ENCODE measurements at regions not wholly inside any gene's neighbourhood (a gene's known extent, or its start where the extent isn't known, plus 50 kb on each side); places are given as distances from the start of the nearest gene placed in this dataset.

DNA sequence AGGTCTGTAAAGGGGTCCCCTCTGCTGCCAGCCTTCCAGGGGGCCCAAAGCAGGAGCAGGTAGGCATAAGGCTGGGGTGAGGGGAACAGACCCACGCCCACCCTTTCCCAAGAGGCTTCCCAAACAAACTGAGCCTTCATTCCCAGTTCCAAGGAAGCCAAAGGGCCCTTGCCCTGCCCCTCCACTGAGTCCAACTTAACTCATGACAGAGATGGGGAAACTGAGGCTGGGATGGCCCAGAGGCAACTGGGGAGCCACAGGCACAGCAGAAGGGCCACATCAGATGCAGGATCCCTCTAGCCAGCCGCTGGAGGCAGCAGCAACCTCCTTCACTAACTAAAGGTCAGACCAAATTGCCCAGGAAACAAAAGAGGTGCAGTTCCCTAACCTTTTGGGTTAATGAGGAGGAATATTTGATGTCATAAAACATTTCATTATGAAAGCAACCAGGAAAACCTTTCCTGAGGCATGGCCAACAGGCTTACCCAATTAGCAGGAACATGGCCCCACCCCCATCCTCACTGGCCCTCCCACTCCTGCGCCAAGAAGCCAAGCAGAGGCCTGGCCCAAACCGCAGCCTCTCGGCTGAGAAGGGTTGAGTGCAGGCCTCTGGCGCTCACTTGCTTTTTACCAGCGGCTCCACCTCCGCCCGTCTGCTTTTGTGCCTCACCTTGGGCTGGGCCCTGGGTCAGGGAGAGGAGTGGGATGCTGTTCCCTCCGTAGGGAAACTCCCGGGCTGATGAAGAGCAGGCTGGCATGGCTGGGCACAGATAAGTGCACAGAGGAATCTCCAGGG, 293.5 kb upstream of the RTL1 start:
- no peak for DNase-seq

DNA sequence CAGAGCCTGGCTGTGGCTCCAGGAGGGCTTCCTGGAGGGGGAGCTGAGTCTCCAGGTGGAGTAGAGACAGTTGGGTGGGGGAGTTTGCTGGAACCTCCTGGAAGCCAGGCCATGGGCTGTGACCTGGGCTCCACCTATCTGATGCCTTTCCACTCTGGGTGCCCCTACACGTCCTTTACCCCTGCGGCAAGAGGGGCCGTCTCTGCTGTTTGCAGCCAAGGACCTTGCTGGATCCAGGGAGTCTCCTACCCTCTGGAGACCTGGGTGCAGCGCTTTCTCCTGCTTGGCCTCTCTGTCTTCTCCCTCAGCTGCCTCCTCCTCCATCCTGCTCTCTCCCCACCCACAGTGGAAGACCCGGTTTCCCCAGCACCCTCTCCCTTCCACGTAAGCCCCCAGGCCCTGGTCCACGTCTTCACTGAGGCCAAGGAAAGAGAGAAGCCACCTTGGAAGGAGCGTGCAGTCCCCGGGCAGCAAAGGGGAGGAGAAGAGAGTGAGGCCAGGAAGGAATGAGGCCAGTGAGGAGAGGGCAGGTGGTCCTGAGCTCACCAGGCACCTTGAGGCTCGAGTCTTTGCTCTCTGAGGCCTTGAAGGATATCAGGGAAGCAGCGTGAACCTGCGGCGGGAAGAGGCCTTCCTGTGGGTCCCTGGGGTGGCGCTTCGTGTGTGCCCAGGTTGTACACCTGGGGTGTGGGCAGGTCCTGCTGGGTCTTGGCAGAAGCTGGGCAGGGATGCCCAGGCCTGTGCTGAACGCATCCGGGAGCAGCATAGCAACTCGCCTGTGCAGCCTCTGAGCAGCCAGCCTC, 294.3 kb upstream of the RTL1 start:
- no peak for DNase-seq

DNA sequence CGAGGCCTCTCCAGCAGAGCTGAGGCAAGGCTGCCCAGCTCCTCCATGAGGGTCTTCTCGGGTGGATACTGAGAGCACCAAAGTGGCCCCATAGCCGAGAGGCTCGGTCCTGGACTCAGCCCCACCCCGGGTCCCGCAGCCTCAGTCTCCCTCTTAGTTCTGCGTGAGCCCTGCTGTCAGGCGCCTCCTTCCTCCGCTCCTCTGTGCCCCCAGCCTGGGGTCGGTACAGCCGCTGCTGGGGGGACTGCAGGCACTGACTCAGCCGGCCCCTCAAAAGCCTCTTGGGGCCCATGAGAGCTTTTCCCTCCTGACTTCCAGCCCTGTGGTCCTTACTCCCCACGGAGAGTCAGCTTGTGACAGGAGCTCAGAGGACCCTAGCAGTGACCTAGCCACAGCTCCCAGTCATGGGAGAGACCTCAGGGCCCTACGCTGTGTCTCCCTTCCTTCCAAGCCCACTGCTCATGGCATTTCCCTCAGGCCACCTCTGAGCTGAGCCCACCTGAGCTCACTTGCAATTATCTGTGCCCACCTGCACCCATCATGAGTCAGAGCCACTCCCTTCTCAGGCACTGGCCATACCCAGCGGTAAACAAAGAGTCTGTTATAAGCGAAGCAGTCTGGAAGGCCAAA, 295.0 kb upstream of the RTL1 start:
- no peak for DNase-seq

DNA sequence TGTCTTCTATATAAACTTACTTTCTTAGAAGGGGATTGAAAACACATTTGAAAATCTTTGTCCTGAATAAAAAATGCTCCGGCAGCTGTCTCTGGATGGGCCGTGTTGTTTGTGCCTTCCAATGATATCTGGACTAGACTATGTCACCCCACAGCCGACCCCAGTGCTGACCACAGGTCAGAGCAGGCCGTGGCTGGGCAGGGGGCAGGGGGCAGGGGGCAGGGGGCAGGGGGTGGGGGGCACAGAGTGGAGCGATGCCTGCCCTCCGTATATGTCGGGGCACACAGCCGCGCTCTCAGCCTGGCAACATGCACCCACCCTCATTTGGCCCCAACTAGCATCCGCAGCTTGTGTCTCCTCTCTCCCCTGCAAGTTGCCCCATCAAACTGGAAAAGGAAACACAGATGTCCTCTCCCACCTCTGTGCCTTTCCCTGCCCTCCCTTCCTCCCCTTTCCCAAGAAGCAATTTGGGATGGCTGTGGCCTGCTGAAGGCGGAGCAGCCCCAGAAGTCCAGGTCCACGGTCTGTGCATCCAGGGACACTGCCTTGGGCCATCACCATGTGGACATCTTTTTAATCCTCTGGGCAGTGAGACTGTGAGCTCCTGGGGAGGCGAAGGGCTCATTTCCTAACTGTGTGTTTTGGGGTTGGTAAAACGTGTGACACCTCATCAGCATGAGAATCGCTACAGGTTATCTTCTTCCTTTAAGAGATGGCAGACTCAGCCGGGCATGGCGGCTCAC, 295.7 kb upstream of the RTL1 start:
- DNase-seq, result no peak

DNA sequence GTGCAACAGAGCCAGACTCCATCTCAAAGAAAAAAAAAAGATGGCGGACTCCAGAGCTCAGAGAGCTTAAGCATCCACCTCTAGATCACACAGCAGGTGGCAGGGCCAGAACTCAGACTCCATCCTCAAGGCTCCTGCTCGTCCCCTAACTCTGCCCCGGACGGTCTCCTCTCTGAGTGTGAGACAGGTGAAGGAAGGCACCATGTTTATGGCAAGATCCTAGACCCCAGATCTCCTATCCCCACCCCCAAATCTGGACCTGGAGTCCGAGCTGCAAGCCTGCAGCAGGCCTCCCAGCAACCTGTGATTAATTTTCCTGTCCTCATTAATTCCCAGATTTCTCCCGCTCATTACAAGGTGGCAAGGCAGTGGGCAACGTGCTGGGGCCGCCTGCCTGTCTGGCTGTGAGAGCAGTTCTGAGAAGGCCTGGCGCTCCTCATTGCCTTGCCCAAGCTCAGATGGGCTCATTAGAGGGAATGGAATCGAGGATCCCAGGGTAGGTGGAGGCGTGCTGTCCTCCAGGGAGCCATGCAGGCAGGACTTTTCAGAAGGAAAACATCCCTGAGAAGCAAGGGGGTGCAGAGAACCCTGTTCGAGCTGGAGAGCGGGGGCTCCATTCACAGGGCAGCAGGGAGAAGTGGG, 296.6 kb upstream of the RTL1 start:
- no peak for DNase-seq

DNA sequence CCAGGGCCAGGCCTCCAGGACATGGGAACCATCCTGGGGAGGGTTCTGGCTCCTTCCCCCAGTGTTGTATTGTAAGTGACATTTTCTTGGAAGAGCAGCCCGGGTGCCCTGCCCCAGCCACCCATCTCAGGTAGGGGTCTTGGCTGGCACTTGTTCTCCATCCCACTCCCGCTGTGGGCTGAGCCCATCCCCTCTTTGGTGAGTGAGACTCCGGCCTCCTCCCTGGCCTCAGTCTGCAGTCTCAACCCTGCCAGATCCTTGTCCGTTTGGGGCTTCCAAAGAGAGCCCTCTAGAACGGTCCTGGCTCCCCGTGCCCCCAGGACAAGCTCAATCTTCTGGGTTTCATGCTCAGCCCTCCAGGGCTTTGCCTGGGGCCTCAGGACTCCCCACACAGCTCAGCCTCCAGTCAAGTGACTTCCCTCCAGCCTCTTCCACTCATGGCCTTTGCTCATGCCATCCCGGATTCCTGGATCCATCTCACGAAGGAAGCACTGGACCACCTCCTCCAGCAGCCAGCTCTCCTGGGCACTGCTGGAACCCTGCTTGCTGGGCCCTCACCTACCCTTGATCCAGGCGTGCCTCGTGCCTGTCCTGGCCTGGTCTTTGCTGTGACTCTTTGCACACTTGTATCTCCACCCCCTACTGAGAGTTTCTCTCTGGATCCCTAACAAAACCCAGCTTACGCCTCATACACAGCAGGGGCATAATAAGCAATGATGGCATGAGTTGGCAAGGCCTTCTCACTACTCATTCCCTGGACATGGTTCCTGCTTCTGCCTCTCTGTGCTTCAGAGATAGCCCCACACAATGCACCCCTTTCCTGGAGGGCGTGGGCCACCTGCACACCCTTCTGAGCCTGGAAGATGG, 297.4 kb upstream of the RTL1 start:
- DNase-seq, result no peak

DNA sequence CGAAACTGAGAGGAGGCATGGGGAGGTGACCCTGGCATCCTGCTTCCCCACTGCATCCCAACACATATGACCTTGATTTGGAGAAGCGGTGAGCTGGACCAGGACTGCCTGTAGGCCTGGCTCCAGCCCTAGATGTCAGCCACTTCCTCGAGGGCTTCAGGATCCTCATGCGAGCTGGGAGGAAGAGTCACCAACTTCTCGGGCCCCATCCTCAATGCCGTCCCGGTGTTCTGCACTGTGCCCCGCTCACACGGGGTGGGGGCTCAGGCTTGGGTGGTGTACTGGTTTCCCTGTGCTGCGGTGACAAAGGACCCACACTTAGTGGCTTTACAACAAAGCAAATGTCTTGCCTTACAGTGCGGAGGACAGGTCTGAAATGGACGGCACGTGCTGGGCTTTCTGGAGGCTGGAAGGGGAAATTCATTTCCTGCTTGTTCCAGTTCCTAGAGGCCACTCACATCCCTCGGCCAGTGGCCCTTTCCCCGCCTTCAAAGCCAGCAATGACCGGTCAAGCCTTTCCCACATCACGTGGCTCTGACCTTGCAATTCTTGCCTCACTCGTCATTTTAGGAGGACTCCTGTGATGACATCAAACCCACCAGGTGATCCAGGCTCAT, 298.1 kb upstream of the RTL1 start:
- no peak for DNase-seq

DNA sequence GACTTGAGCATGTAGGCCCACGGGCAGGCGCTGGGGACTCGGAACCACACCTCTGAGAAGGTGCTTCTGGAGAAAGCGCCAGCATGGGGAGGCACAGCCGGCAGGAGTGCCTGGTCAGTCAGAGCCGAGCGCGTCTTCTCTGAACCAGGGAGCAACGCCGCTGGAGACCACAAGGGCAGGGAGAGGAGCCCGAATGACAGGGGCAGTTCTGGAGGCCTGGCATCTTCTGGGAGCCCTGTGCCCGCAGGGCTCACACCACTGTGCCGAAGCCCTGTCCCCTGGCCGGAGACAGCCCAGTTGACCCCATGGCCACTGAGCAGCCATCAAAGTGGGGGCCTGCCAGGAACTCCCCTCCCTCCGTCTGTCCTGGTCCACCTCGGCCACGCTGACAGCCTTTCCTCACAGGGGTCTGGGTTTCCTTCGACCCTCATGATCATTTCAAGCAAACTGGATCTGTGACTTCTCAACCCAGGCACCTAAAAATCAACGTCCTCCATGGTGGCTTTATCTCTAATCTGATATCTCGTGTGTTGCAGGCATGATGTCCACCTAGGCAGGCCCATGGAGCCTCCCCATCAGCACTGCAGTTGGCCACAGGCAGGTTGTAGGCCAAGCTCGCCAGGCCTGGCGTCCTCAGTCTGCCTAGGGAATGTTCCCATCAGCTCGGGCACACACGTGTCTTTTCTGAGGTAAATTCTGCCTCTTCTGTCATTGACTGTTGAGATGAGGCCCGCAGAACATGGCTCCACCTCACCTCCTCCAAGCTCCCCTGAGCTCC, 299.3 kb upstream of the RTL1 start:
- DNase-seq, result no peak

DNA sequence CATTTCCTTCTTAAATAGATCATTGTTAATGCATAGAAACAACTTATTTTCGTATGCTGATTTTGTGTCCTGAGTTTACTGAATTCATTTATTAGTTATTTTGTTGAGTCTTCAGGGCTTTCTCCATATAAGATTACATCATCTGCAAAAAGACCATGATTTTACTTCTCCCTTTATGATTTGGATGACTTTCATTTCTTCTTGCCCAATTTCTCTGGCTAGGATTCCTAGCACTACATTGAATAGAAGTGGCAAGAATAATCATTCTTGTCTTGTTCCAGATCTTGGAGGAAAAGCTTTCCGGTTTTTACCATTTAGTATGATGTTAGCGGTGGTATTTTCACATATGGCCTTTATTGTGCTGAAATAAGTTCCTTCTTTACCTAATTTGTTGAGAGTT, 303.0 kb upstream of the RTL1 start:
- no peak for DNase-seq

DNA sequence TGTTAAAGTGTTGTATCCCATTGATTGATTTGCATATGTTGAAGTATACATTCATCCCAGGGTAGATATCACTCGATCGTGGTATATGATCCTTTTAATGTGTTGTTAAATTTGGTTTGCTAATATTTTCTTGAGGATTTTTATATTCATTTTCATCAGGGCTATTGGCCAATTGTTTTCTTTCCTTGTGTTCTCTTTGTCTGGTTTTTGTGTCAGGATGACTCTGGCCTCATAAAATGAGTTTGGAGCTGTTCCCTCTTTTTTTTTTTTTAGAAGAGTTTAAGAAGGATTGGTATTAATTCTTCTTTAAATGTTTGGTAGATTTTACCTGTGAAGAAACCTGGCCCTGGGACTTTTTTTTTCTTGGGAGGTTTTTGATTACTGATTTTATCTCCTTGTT, 303.5 kb upstream of the RTL1 start:
- DNase-seq, result no peak

DNA sequence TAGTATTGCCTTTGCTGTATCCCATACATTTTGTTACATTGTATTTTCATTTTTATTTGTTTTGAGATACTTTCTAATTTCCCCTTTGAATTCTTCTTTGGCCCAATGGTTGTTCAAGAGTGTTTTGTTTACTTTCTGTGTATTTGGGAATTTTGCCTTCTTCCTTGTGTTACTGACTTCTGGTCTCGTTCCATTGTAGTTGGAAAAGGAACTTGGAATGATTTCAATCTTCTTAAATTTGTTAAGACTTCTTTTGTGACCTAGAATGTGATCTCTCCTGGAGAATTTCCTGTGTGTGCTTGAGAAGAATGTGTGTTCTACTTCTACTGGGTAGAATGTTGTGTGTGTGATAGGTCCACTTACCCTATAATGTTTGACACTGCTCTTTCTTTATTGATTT, 304.4 kb upstream of the RTL1 start:
- DNase-seq, result no peak

DNA sequence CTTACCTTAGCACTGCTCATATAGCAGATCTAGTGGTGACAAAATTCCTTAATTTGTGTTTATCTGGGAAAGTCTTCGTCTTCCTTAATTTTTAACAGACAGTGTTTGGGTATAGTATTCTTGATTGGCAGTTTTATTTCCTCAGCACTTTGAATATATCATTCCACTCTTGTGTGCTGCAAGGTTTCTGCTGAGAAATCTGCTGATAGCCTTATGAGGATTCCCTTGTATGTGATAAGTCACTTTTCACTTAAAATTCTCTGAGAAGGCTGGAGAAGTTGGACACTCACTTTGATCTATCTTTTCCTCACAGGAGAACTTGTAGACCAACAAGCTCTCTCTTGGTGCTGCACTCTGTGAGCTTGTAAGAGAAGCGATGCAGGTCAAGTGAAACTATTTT, 306.1 kb upstream of the RTL1 start:
- DNase-seq, result no peak

DNA sequence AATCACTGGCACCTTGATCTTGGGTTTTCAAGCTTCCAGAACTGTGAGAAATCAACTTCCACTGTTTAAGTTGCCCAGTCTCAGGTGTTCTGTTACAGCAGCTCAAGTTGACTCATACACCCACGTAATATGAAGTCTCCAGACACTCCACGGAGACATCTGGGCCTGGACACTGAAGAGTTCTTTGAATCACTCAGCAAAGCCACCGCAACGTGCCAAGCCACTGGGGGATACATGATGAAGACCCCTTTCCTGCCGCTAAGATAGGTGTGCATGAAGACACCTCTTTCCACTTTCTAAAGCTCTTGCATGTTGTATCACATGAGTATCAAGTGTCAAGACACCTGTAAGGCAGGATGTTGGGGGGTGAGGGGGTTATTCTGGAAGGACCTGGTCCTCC, 311.7 kb upstream of the RTL1 start:
- no peak for DNase-seq

DNA sequence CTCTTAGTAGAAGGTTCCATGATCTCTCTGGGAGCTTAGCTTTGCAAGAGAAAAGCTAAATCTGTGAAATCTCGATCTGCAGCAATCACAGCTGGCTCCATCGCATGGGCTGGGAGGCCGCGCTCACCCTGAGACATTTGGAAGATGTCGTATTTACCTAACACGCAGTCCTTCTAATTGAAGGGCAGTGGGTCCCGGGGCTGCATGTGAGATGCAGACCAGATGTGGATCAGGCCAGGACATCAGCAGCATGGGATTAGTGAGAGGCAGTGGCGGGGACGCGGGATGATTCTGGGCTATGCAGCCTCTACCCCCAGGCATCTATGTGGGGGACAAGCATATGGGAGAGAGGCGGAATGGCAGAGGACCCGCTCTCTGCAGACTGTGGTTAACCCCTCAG, 312.4 kb upstream of the RTL1 start:
- no peak for DNase-seq

DNA sequence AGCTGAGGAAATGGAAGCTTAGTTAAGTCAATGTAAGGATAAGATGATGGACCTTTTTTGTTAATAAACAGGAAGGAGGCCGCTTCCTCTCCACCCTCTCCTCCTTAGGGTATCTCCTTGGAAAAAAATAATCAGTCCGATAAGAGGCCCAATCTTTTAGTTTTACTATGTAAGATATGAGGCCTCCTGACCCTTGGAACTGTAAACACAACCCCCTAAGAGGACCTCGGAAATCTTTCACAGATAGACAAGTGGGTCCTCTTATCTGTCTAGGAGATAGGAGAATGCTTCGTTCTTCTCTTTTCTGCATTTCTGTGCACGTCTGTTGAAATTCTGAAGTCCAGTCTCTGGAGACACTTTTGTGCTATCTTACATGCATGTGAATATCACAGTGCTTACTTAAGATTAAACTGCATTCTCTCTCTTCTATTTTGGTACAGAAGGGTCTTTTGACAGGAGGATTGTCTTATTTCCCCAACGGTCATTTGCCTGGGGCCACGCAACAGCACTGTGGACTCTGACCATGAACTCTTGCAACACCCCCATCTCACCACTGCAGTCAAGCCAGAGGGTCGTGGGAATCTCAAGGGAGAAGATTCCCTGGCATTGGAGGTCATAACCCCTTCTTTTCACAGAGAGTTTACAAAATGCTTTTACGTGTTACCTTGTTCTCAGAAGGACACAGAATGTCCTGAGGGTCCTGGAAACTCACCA, 313.0 kb upstream of the RTL1 start:
- DNase-seq, result no peak

DNA sequence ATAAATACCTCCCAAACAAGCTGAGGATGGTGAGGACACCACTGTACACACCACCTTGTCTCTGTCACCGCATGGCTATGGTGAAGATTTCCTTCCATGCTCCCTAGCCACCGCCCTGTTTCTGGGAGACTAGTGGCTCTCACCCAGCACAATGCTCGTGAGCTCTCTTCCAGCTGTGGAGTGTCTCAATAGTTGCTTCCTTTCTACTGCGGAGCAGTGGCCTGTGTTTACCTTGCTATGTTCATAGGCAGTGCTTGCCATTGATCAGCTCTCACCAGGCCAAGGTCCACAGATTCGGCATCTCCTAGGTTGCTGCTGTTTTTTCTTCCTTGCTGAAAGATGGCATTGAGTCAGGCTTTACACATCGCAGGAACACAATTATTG, 313.6 kb upstream of the RTL1 start:
- DNase-seq, result no peak

DNA sequence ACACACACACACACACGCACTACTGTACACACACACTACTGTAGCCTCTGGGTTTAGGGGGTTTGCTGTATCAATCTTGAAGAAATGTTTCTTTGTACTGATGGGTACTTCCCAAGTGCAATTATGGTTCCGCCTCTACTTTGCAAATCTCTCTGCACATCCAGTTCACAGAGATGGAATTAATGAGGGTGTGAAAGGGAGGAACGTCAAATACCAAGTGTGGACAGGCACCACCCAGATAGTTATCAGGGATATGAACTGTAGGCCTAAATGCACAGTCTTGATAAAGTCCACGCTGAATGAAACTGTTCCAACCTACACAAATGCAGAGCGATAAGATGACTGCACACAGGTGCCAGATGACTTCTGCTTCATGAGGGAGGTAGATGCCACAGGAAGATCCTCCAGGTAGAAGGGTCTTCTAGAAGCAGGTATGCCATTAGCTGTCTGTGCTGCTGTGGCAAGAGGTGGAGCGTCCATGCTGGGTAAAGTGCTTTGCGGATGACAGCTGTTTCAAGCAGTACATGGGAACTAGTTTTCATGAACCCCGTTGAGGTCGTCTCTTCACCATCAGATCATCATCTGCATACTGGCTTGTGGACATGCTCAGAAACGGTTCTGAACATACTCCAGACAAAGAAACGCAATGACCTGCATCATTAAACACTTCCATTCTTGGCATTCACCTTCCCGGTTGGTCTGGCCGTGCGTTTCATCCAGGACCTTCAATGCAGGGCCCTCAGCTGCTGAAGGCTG, 314.3 kb upstream of the RTL1 start:
- no peak for DNase-seq

DNA sequence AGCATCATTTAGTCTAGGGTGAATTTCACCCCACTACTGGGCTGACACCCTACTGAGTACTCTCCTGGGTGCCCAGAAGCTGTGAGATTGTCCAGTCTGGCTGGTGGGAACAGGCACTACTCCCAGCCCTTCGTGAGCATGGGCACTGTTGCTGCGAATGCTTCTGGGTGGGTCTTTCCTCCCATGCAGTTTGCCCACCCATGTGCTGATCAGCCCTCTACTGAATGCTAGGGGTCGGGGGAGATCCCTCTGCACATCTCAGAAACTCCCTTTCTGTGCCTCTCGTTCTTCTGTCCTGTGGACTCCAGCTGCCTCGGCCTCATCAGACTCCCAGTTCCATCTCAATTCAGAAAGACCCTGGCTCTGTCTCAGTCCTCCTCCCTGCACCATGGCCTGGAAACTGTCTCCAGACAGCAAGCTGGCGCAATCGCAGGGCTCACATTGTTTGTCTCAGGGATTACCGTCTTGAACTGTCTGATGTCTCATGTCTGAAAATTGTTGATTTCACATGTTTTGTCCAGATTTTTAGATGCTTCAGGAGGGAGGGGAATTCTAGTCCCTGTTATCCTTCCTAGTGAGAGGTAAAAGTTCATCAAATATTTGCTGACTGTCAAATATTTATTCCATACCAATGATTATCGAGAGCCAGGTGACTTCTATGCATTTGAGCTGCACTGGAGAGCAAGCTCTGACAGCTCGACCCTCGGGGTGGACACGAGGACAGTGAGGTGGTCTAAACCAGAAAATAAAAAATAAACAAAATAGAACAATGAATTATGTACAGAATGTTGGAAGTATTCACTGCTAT, 316.6 kb upstream of the RTL1 start:
- no peak for DNase-seq

All from cerebellar nuclear complex (tissue), 1 donor.